ENCODE measurements at regions not wholly inside any gene's neighbourhood (a gene's known extent, or its start where the extent isn't known, plus 50 kb on each side); places are given as distances from the start of the nearest gene placed in this dataset.

DNA sequence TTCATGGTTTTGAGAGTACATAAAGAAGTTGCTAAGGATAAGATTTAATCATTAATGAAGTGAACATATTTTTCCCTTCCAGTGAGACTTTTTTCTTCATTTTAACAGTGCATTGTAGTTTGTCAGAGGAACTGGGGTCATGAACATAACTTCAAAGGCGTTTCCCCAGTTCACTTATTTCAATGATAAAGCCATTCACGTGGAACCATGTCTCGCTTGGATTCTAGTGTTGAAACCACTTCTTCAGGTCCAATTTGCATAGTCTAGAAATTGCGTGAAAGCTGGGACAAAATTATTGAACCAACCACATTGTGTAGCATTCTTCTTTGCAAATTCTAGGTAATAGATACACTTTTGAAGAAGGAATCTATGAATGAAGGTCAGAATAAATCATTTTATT lies 197.0 kb downstream of the CLIC5 start:
- no peaks in the 10 kb centered on the region for H3K36me3 ChIP-seq
- H3K4me3 ChIP-seq: no peak overlapping the region
- H3K4me1 ChIP-seq: peaks cover 3% of the 10 kb centered on the region
- TF ChIP-seq POLR2A (IDR thresholded peaks at IDR 0.05) (no peak), EP300 (IDR thresholded peaks at IDR 0.05) (no peak), POLR2AphosphoS5 (IDR thresholded peaks at IDR 0.05) (no peak)
- TF ChIP-seq, protein P1, sequence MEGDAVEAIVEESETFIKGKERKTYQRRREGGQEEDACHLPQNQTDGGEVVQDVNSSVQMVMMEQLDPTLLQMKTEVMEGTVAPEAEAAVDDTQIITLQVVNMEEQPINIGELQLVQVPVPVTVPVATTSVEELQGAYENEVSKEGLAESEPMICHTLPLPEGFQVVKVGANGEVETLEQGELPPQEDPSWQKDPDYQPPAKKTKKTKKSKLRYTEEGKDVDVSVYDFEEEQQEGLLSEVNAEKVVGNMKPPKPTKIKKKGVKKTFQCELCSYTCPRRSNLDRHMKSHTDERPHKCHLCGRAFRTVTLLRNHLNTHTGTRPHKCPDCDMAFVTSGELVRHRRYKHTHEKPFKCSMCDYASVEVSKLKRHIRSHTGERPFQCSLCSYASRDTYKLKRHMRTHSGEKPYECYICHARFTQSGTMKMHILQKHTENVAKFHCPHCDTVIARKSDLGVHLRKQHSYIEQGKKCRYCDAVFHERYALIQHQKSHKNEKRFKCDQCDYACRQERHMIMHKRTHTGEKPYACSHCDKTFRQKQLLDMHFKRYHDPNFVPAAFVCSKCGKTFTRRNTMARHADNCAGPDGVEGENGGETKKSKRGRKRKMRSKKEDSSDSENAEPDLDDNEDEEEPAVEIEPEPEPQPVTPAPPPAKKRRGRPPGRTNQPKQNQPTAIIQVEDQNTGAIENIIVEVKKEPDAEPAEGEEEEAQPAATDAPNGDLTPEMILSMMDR (IDR thresholded peaks at IDR 0.05): no peak
- H3K27ac ChIP-seq: no peak overlapping the region
- H3K27me3 ChIP-seq: no peaks in the 10 kb centered on the region
- DNase-seq (ENCODE audit: low spot score in 2 of 2): no peak
- 92% methylated on average over 4 of the region's 4 CpGs for WGBS
- no peaks in the 10 kb centered on the region for H3K9me3 ChIP-seq

DNA sequence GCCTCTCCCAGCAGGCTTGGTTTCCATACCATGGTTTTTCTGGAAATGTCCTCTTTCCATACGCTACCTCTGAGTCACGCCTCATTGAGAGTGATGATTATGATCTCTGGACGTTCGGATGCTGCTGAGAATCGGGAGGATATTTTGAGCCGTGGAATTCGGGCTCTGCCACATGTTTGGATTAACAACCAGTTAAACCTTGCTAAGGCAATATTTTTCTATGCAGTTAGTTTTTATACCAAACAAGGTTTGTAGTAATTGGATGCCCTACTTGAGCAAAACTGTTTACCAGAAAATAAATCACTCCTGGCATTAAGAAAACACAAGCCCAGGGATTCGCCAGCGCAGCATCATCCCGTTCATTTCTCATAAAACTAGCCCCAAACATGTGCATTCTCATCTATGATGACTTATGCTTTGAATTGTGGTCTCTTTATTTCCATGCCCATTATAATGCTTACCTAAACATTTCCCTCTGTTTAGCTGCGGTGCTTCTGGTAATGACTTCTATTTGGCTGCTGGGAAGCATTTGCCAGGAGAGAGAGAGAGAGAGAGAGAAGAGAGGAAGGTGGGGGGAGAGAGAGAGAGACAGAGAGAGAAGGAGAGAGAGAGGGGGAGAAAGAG lies 198.9 kb downstream of the CLIC5 start:
- Histone ChIP-seq H3K4me1 (peaks cover 3% of the 10 kb centered on the region), H3K4me3 (no peak overlapping the region), H3K9me3 (no peaks in the 10 kb centered on the region), H3K27ac (no peak overlapping the region), H3K27me3 (no peaks in the 10 kb centered on the region), H3K36me3 (no peaks in the 10 kb centered on the region)
- TF ChIP-seq POLR2AphosphoS5 (IDR thresholded peaks at IDR 0.05) (no peak), POLR2A (IDR thresholded peaks at IDR 0.05) (no peak), EP300 (IDR thresholded peaks at IDR 0.05) (no peak)
- TF ChIP-seq, protein P1 (IDR thresholded peaks at IDR 0.05): no peak
- DNase-seq (ENCODE audit: low spot score in 2 of 2): no peak
- WGBS: 79% methylated on average over 11 of the region's 11 CpGs

DNA sequence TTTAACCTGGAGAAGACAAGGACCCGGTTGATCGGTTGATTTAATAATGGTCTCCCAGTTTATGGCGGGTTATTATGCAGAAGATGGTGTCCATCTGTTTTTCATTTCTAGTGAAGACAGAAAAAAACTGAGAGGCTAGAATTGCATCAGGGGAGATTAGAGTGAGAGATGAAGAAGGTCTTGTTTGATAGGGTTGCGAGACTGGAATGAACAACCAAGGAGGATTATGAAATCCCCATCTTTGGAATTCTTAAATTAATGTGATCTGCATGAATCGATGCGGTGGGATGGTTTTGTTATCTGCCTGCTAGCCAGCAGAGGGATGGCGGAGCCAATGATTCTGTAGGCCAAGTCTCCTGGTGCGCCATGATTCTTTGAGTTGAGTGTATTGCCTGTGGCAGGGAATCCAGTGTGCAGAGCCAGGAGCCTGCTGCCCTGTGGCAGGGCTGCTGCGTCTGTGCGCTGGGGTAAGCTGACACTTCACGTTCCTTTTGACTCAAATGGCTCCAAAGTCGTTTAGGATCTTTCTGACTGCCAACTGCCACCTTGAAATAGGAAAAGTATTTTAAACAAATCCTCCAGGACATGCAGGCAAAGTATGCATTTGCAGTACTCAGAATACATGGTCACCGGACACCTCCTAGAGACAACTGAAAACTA lies 200.1 kb downstream of the CLIC5 start:
- TF ChIP-seq EP300 (IDR thresholded peaks at IDR 0.05): no peak
- no peak for TF ChIP-seq POLR2AphosphoS5 (IDR thresholded peaks at IDR 0.05)
- TF ChIP-seq, protein P1 (IDR thresholded peaks at IDR 0.05): no peak
- no peak for TF ChIP-seq POLR2A (IDR thresholded peaks at IDR 0.05)
- H3K27me3 ChIP-seq: no peaks in the 10 kb centered on the region
- no peak for DNase-seq (ENCODE audit: low spot score in 2 of 2)
- no peak overlapping the region for H3K27ac ChIP-seq
- no peaks in the 10 kb centered on the region for H3K36me3 ChIP-seq
- 72% methylated on average over 13 of the region's 13 CpGs for WGBS
- H3K9me3 ChIP-seq: no peaks in the 10 kb centered on the region
- H3K4me3 ChIP-seq: no peak overlapping the region
- H3K4me1 ChIP-seq: peaks cover 3% of the 10 kb centered on the region

DNA sequence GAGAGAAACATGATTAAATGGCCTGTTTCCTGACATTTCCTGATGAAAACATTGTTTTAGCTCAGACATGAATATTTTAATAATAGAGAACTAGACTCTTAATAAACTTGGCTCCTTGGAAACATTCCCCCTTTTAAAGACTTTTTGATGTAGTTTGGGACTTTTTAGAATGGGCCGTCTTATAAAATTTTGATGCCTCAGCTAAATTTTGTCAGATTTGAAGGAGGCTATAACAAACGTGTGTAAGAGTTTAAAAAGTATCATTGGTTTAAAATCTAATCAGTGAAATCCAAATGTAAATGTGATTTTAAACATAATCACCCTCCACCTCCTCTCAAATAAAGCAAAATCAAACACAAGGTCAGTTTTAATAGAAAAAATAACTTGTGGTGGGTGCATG lies 200.9 kb downstream of the CLIC5 start:
- no peak for DNase-seq (ENCODE audit: low spot score in 2 of 2)
- WGBS: 59% methylated on average over 2 of the region's 2 CpGs
- no peaks in the 10 kb centered on the region for H3K9me3 ChIP-seq
- no peak overlapping the region for H3K27ac ChIP-seq
- H3K36me3 ChIP-seq: no peaks in the 10 kb centered on the region
- H3K4me1 ChIP-seq: peaks cover 3% of the 10 kb centered on the region
- H3K4me3 ChIP-seq: no peak overlapping the region
- TF ChIP-seq POLR2A (IDR thresholded peaks at IDR 0.05): no peak
- no peak for TF ChIP-seq POLR2AphosphoS5 (IDR thresholded peaks at IDR 0.05)
- no peak for TF ChIP-seq EP300 (IDR thresholded peaks at IDR 0.05)
- TF ChIP-seq, protein P1 (IDR thresholded peaks at IDR 0.05): no peak
- H3K27me3 ChIP-seq: no peaks in the 10 kb centered on the region

DNA sequence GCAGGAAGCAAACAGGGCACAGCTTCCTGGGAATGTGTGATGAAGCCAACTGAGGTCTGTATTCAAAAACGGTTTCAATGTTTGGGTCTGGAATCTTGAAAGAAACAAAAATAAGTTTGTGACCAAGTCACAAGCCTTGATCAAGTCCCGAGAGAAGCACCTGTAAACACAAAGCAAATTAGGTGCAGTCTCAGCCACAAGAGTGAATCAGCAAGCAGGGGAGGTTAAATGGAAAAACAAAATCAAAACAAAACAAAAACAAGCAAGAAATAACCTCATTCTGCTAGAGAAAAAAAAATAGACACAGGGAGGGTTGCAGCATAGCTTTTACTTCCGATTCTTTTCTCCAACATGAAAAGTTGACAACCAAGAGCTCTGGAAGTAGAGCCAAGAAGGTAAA lies 201.7 kb downstream of the CLIC5 start:
- Histone ChIP-seq H3K4me3 (no peak overlapping the region), H3K27ac (no peak overlapping the region), H3K4me1 (peaks cover 3% of the 10 kb centered on the region), H3K36me3 (no peaks in the 10 kb centered on the region), H3K27me3 (no peaks in the 10 kb centered on the region), H3K9me3 (no peaks in the 10 kb centered on the region)
- DNase-seq (ENCODE audit: low spot score in 2 of 2): no peak
- TF ChIP-seq POLR2AphosphoS5 (IDR thresholded peaks at IDR 0.05): no peak
- TF ChIP-seq POLR2A (IDR thresholded peaks at IDR 0.05): no peak
- TF ChIP-seq, protein P1 (IDR thresholded peaks at IDR 0.05): no peak
- TF ChIP-seq EP300 (IDR thresholded peaks at IDR 0.05): no peak
- 58% methylated on average over 3 of the region's 3 CpGs for WGBS
